HepG2 (cell line): ENCODE measurements at regions not wholly inside any gene's neighbourhood (a gene's known extent, or its start where the extent isn't known, plus 50 kb on each side); places are given as distances from the start of the nearest gene placed in this dataset.
A peak's percentile ranks its signal among the peaks of the same experiment; 100 is the strongest.

ENCODE experiments used
- ATAC-seq: fragments of 200-7000 bp; cut with Tn5 transposase; 3 replicates; pipeline ENCODE4 v1.9.1; 2020; ENCODE audit warnings: mild to moderate bottlenecking, moderate library complexity
- BruUV-seq: library from RNA; stranded (reverse); fragments of 400-500 nt; replicated peaks from 2 replicates; lab custom pipeline; 2021; lab: Mats Ljungman, UMichigan
- CTCF ChIA-PET: fragments of 300-600 bp; formaldehyde crosslinking; extraction: SDS; loops from one replicate; lab custom pipeline; 2021; ENCODE audit warnings: low total read pairs, inconsistent platforms, low intra/inter-chr PET ratio; lab: Yijun Ruan, JAX
- POLR2A ChIA-PET: fragments of 350-600 bp; sonication (Branson Sonifier 250); formaldehyde crosslinking; loops from one replicate; lab custom pipeline; 2020; ENCODE audit warnings: antibody characterized with exemption, inconsistent platforms; lab: Yijun Ruan, JAX
- DNase-seq: peaks from one replicate; pipeline ENCODE4 v3.0.0-alpha.2; 2015; ENCODE audit warnings: low spot score
- FAIRE-seq: peaks from 3 replicates; lab custom pipeline; 2011; peaks lifted over from hg19 to GRCh38; lab: Jason Lieb, UNC
- H2AFZ ChIP-seq: one replicate; pipeline ENCODE4 v1.6.1; 2011; ENCODE audit warnings: low read length, inconsistent platforms
- H3K27ac ChIP-seq: fragments of 300-600 bp; 3 replicates; pipeline ENCODE4 v1.8.0; 2011; ENCODE audit warnings: mixed run types, mild to moderate bottlenecking, mixed read lengths, low read length, inconsistent platforms; ENCODE audit not compliant: insufficient read depth; ENCODE audit errors: extremely low read length
- H3K27me3 ChIP-seq, 2 experiments: fragments of 200-600 bp in 1 of 2; 2 replicates in 1 of 2; 3 replicates in 1 of 2; pipeline versions ENCODE4 v1.6.0 to v1.8.0; 2011; ENCODE audit warnings: low read length in 2 of 2, mild to moderate bottlenecking in 2 of 2, moderate library complexity in 2 of 2, inconsistent platforms in 1 of 2; ENCODE audit not compliant: insufficient read depth in 2 of 2, control insufficient read depth in 1 of 2
- H3K36me3 ChIP-seq, 2 experiments: fragments of 200-600 bp in 1 of 2; replicated peaks in 1 of 2; 2 replicates in 1 of 2; 3 replicates in 1 of 2; pipeline versions ENCODE4 v1.5.1 to v1.8.0; 2011; ENCODE audit warnings: low read length in 2 of 2, inconsistent platforms in 1 of 2; ENCODE audit not compliant: insufficient read depth in 2 of 2, control insufficient read depth in 1 of 2
- H3K4me1 ChIP-seq: 2 replicates; pipeline ENCODE4 v1.5.1; 2012; ENCODE audit warnings: low read length, inconsistent platforms; ENCODE audit not compliant: insufficient read depth
- H3K4me2 ChIP-seq: 2 replicates; pipeline ENCODE4 v1.6.0; 2011; ENCODE audit warnings: low read depth, low read length, inconsistent platforms
- H3K4me3 ChIP-seq, 3 experiments: fragments of 200-600 bp in 1 of 3; sonication (generic), shearing (Covaris generic) in 1 of 3; replicated peaks in 1 of 3; 2 replicates each; pipeline ENCODE4 v1.5.1; 2011 to 2016; ENCODE audit warnings: low read length in 3 of 3, inconsistent platforms in 2 of 3, low read depth in 2 of 3, mild to moderate bottlenecking in 2 of 3, control low read depth in 1 of 3, mixed read lengths in 1 of 3; ENCODE audit not compliant: insufficient read depth in 1 of 3
- H3K79me2 ChIP-seq: one replicate; pipeline ENCODE4 v1.6.1; 2011; ENCODE audit warnings: low read length, inconsistent platforms; ENCODE audit not compliant: insufficient read depth
- H3K9ac ChIP-seq: 2 replicates; pipeline ENCODE4 v1.6.0; 2011; ENCODE audit warnings: mild to moderate bottlenecking, low read depth, low read length, inconsistent platforms; ENCODE audit not compliant: insufficient read depth
- H3K9me3 ChIP-seq: 2 replicates; pipeline ENCODE4 v1.5.1; 2012; ENCODE audit warnings: mild to moderate bottlenecking, low read length
- H4K20me1 ChIP-seq: 2 replicates; pipeline ENCODE4 v1.6.0; 2011; ENCODE audit warnings: inconsistent platforms, mild to moderate bottlenecking, low read length, moderate library complexity; ENCODE audit not compliant: insufficient read depth
- ATF1 ChIP-seq: IDR thresholded peaks from 2 replicates; pipeline ENCODE4 v1.6.1; 2016; ENCODE audit warnings: mild to moderate bottlenecking, control low read depth
- CCDC6 ChIP-seq: sonication (generic); formaldehyde crosslinking; IDR thresholded peaks from 2 replicates; pipeline ENCODE4 v1.8.1; 2022; ENCODE audit warnings: mild to moderate bottlenecking, missing genetic modification reagents, moderate library complexity
- ISL2 ChIP-seq: sonication (generic); formaldehyde crosslinking; IDR thresholded peaks from 2 replicates; pipeline ENCODE4 v1.5.0; 2020; ENCODE audit warnings: missing genetic modification reagents
- JUND ChIP-seq: sonication (generic); formaldehyde crosslinking; IDR thresholded peaks from 2 replicates; pipeline ENCODE4 v1.8.0; 2022; ENCODE audit warnings: mild to moderate bottlenecking, missing genetic modification reagents
- NFIB ChIP-seq: sonication (generic); formaldehyde crosslinking; IDR thresholded peaks from 2 replicates; pipeline ENCODE4 v1.9.0; 2021; ENCODE audit warnings: missing genetic modification reagents, mild to moderate bottlenecking, borderline replicate concordance
- NR2F2 ChIP-seq: IDR thresholded peaks from 2 replicates; pipeline ENCODE4 v1.6.1; 2012; ENCODE audit warnings: low read depth, inconsistent platforms, borderline replicate concordance
- RELA ChIP-seq: sonication (generic); formaldehyde crosslinking; IDR thresholded peaks from 2 replicates; pipeline ENCODE4 v1.4.0; 2020; ENCODE audit warnings: missing genetic modification reagents
- ZBTB25 ChIP-seq: IDR thresholded peaks from 2 replicates; pipeline ENCODE4 v1.6.1; 2018; ENCODE audit warnings: missing genetic modification reagents
- ZBTB44 ChIP-seq: sonication (generic); formaldehyde crosslinking; IDR thresholded peaks from 2 replicates; pipeline ENCODE4 v1.4.0; 2020; ENCODE audit warnings: missing genetic modification reagents
- ZFY ChIP-seq: sonication (generic); formaldehyde crosslinking; IDR thresholded peaks from 2 replicates; pipeline ENCODE4 v1.4.0; 2020; ENCODE audit warnings: missing genetic modification reagents
- ZKSCAN5 ChIP-seq: sonication (generic); formaldehyde crosslinking; IDR thresholded peaks from 2 replicates; pipeline ENCODE4 v1.5.1; 2020; ENCODE audit warnings: mild to moderate bottlenecking, missing genetic modification reagents
- ZNF143 ChIP-seq: sonication (generic); formaldehyde crosslinking; IDR thresholded peaks from 2 replicates; pipeline ENCODE4 v1.4.0; 2020; ENCODE audit warnings: missing genetic modification reagents
- ZNF24 ChIP-seq: fragments of 450-650 bp; IDR thresholded peaks from 2 replicates; pipeline ENCODE4 v1.6.1; 2017; ENCODE audit warnings: antibody characterized with exemption, mild to moderate bottlenecking
- ZNF354B ChIP-seq: sonication (generic); formaldehyde crosslinking; IDR thresholded peaks from 2 replicates; pipeline ENCODE4 v1.8.0; 2022; ENCODE audit warnings: mild to moderate bottlenecking, missing genetic modification reagents
- WGBS: methylation state at CpG from one replicate; pipeline ENCODE4 v1.1.6; 2017; ENCODE audit warnings: low lambda C conversion rate; 5-methylcytosine and 5-hydroxymethylcytosine counted together
- in situ Hi-C: cut with HindIII; loops from 2 replicates; pipeline ENCODE4 v1.10.0; 2017; ENCODE audit warnings: low pct_unique_long_range_greater_than_20kb; ENCODE audit not compliant: extremely low pct_ligation_motif_present
- intact Hi-C: fragments of 100-400 bp; cut with micrococcal nuclease; formaldehyde crosslinking; loops from one replicate; pipeline ENCODE4 v1.10.0; 2022; ENCODE audit not compliant: unreplicated experiment
- TF ChIP-seq, protein P1 (sequence below): sonication (generic); formaldehyde crosslinking; conservative IDR thresholded peaks from 2 replicates; pipeline ENCODE4 v1.4.0; 2020; ENCODE audit warnings: missing genetic modification reagents
- TF ChIP-seq, protein P2 (sequence below): sonication (generic); formaldehyde crosslinking; IDR thresholded peaks from 2 replicates; pipeline ENCODE4 v1.4.0; 2020; ENCODE audit warnings: mild to moderate bottlenecking, missing genetic modification reagents

DNA sequence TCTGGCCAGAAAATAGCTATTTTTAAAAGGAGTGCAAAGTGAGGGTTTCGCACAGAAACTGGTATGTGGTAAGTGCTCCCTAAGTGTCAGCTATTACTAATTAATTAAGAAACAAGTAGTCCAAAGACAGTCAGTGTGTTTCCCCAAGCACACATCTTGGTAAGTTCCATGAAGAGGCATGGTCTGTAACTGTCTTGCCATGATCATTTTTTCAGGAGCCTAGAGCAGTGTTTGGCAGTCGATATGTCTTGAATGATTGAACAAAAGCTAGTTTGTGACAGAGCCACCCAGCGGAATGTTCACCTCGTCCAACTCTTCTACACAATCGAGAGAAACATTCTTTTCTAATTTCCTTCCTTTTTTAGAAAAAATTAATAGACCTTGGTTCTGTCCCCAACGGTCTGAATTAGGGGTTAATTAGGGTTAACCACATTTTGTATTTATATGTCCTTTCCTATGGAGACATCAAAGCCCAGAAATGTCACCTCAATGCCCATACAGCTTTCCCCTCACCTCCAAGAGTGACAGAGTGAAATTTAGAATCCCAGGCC, 57.6 kb upstream of the FTH1 start:
- Histone ChIP-seq H3K4me3 (peak overlapping the region; percentile 19 to 53 (median 38); a peak in 4 of 6 replicates), H3K4me1 (peaks cover 47% of the 10 kb centered on the region), H3K27ac (peak overlapping the region; percentile 66), H3K9ac (peak overlapping the region; percentile 59; the same call in 1 of the 2 replicates), H2AFZ (peak overlapping the region; percentile 39), H3K4me2 (peak overlapping the region; percentile 80), H3K9me3 (peaks cover 9% of the 10 kb centered on the region), H3K27me3 (no peaks in the 10 kb centered on the region), H3K36me3 (no peaks in the 10 kb centered on the region), H4K20me1 (no peaks in the 10 kb centered on the region), H3K79me2 (no peaks in the 10 kb centered on the region)
- ATAC-seq (peak; percentile 64), DNase-seq (peak; percentile 21), FAIRE-seq (no peak)
- no TSS peak for BruUV-seq
- POLR2A ChIA-PET = interaction anchor here (0.8 to 4.3 kb wide), 16 partner anchors 11 to 120 kb away, joined by 3 to 49 read pairs (median 6); partner anchors contain the start of gene FTH1
- in situ Hi-C loops = no loop called here
- 19% methylated on average over 6 of the region's 6 CpGs for WGBS
- TF ChIP-seq ZKSCAN5 (CRISPR knock-in tag) = 0 out of 2 replicates have a peak, but pooled peaks have one; percentile 66
- peak; percentile 32; the same call in 1 of the 2 replicates for TF ChIP-seq ZFY
- 0 out of 2 replicates have a peak, but pooled peaks have one; percentile 3 for TF ChIP-seq JUND
- peak; percentile 12; the same call in 1 of the 2 replicates for TF ChIP-seq ATF1 (CRISPR knock-in tag)
- TF ChIP-seq NR2F2 = 0 out of 2 replicates have a peak, but pooled peaks have one; percentile 10
- TF ChIP-seq ZNF354B (CRISPR knock-in tag) = no peak
- intact Hi-C loops = loop anchor here (1.0 kb wide), 1 partner anchor 52 kb away; no protein-coding TSS in a partner anchor
- CTCF ChIA-PET = interaction anchor here (1.6 kb wide), 1 partner anchor 24 kb away, joined by 4 read pairs; no protein-coding TSS in a partner anchor

DNA sequence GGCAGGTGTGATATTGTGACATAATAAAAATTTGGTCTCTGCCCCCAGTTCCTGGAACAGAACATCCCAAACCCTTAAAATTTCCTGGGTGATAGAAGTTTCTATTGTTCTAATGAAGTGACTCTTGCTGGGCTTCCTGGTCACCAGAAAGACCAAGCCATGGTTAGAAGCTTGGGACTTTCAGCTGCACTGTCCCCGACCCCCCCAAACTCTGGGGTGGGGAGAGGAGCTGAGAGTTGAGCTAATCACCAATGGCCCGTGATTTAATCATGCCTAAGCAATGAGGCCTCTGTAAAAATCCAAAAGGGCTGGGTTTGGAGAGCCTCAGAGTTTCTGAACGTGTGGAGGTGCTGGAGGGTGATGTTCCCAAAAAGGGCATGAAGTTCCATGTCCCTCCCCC, 54.8 kb upstream of the FTH1 start:
- ChIA-PET CTCF (no interaction called here), POLR2A (interaction anchor here (1.6 to 1.7 kb wide), 2 partner anchors 20 to 54 kb away, joined by 4 to 7 read pairs; partner anchors contain the start of gene FTH1)
- Histone ChIP-seq H3K36me3 (no peaks in the 10 kb centered on the region), H3K4me3 (no peak overlapping the region), H3K9ac (no peak overlapping the region), H3K4me1 (peaks cover 75% of the 10 kb centered on the region), H3K4me2 (no peak overlapping the region), H3K79me2 (no peaks in the 10 kb centered on the region), H2AFZ (no peak overlapping the region), H3K27me3 (no peaks in the 10 kb centered on the region), H3K27ac (no peak overlapping the region), H3K9me3 (peaks cover 9% of the 10 kb centered on the region), H4K20me1 (no peaks in the 10 kb centered on the region)
- BruUV-seq = no TSS peak
- ATAC-seq (no peak), FAIRE-seq (no peak), DNase-seq (no peak)
- intact Hi-C loops (no loop called here), in situ Hi-C loops (no loop called here)
- 30% methylated on average over 3 of the region's 3 CpGs for WGBS
- no peak for TF ChIP-seq ZNF143
- no peak for TF ChIP-seq ZBTB44 (CRISPR knock-in tag)
- TF ChIP-seq, protein P1, sequence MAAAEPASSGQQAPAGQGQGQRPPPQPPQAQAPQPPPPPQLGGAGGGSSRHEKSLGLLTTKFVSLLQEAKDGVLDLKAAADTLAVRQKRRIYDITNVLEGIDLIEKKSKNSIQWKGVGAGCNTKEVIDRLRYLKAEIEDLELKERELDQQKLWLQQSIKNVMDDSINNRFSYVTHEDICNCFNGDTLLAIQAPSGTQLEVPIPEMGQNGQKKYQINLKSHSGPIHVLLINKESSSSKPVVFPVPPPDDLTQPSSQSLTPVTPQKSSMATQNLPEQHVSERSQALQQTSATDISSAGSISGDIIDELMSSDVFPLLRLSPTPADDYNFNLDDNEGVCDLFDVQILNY (CRISPR knock-in tag) = no peak
- no peak for TF ChIP-seq RELA (CRISPR knock-in tag)
- TF ChIP-seq ISL2 (CRISPR knock-in tag) = no peak
- no peak for TF ChIP-seq CCDC6 (CRISPR knock-in tag)
- TF ChIP-seq, protein P2, sequence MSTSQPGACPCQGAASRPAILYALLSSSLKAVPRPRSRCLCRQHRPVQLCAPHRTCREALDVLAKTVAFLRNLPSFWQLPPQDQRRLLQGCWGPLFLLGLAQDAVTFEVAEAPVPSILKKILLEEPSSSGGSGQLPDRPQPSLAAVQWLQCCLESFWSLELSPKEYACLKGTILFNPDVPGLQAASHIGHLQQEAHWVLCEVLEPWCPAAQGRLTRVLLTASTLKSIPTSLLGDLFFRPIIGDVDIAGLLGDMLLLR (CRISPR knock-in tag) = no peak
- TF ChIP-seq ZNF24 = no peak
- TF ChIP-seq ZBTB25 = no peak
- TF ChIP-seq NFIB (CRISPR knock-in tag) = no peak
